ENCODE measurements at regions not wholly inside any gene's neighbourhood (a gene's known extent, or its start where the extent isn't known, plus 50 kb on each side); places are given as distances from the start of the nearest gene placed in this dataset.
"Not testable (repeated sequence)": the region's sequence is repeated elsewhere in the genome, so short reads cannot be mapped to it uniquely, and the experiment has no call there.

GRCh38 chr17:22654447-22654846 is 962.1 kb downstream of the KCNJ18 start:
- DNase-seq = no peak

GRCh38 chr17:22669721-22670120 is 977.4 kb downstream of the KCNJ18 start:
- no peak for DNase-seq

DNA sequence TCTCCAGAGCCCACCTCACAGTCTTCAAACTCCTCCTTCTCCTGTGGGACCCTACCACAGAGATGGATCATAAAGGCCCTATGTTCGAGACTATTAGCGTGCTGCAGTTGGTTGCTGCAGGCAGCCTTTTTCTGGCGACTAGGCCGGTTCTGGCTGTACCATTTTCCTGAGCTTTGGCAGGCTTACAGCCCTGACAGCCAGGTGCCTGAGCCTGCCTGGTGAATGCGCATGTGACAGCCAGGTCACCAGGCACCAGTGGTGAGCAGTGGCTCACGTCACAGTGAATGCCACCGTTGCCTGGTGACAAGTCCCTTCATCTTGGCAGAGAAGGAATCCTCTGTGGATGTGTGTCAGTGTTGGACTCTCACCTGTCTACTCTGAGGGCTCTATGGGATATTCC is 978.8 kb downstream of the KCNJ18 start:
- no peak for DNase-seq

- no peak for DNase-seq
Observed at GRCh38 chr17:22692066-22692805, 999.9 kb downstream of the KCNJ18 start.

- no peak for DNase-seq
Observed at GRCh38 chr17:22692806-22693171, 1000.5 kb downstream of the KCNJ18 start.

DNA sequence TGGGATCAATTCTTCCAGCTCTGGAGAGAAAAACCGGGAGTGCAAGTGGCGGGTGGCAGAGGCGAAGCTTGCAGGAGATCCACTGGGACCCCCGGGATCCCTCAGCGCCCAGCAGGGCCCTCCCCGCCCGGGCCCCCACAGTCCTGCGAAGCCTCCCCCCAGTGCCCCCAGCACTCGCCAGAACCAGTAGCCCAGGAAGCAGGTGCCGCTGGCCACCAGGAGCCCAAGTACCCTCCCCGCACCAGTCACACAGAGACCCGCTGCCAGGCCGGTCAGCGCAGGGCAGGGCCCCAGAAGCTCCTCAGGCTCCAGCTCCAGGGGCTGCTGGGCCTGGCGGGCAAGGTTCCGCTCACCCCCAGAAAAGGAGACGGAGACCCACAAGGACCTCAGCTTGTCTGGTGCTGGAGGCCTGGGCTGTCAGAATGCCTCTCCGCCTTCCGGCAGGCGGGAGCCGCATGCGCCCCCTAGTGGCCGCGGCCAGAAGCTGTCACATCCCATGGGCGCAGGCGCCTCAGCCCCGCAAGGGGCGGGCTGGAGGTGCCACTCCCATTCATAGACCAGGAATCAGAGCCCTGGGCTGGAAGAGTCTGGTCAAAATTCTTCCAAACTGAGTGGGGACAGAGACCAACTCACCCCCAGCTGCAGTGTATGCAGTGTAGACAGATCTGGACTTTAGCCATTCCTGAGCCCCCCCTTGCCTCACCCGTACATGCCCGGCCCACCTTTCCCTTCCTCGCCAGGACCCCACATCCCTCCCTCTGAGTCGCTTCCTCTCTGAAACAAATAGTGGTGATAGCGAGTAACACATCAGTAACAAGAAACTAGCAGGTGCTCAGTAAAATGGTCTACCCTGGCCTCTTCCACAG is 1002.3 kb downstream of the KCNJ18 start:
- peak; percentile 10 for DNase-seq

- DNase-seq = no peak
Observed at GRCh38 chr17:22695228-22695619, 1002.9 kb downstream of the KCNJ18 start.

DNA sequence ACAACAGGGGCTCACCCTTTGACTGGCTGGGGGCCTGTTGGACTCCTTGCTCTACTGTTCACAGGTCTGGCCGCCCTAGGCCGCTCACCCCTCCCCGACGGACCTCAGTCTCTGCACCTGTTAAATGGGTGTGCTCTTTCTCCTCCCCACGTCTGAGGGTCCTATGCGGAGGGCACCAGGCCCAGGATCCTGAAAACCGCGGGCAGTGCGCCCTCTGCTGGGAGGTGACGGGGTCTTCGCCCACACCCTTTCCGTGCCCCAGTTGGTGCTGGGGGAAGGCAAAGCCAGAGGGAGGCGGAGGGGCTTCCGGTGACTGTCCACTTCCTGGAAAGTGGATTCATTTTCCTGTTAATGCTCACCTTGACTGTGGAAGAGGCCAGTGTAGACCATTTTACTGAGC is 1010.9 kb downstream of the KCNJ18 start:
- DNase-seq = no peak

DNA sequence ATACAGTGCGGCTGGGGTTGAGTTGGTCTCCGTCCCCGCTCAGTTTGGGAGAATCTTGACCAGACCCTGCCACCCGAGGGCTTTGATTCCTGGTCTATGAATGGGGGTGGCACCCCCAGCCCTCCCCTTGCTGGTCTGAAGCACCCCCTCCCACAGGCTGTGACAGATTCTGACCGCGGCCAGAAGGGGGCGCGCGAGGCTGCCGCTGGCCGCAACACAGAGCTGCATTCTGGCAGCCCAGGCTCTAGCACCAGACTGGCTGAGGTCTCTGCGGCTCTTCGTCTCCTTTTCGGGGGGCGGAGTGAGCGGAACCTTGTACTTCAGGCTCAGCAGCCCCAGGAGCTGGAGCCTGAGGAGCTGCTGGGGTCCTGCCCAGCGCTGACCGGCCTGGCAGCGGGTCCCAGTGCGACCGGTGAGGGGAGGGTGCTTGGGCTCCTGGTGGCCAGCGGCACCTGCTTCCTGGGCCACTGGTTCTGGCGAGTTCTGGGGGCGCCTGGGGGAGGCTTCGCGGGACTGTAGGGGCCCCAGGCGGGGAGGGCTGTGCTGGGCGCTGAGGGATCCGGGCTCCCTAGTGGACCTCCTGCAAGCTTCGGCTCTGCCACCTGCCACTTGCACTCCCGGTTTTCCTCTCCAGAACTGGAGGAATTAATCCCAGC is 1011.6 kb downstream of the KCNJ18 start:
- no peak for DNase-seq

- no peak for DNase-seq
Observed at GRCh38 chr17:22704674-22705073, 1012.4 kb downstream of the KCNJ18 start.

DNA sequence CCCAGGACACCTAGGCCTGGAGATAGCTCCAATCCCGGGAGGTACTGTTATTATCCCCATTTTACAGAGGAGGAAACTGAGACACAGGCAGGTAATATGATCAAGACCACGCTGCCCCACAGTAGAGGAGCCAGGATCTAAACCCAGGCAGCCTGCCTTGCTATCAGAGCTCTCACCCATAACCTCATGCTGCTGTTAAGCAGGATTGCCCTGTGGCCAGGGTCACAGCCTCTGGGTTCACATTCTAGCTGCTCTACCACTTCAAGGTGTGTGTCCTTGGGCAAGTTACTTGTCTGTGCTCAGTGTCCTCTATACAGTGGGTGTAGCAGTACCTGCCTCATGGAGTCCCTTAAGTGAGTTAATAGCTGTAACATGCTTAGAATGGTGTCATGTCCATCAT is 1015.3 kb downstream of the KCNJ18 start:
- no peak for DNase-seq

GRCh38 chr17:22717211-22717610 is 1024.9 kb downstream of the KCNJ18 start:
- no peak for DNase-seq

- no peak for DNase-seq
Observed at GRCh38 chr17:22718689-22719088, 1026.4 kb downstream of the KCNJ18 start.

- DNase-seq = not testable (repeated sequence)
Observed at GRCh38 chr17:22741066-22741465, 1048.7 kb downstream of the KCNJ18 start.
